Islet of Langerhans (tissue), 1 donor: ENCODE measurements at regions not wholly inside any gene's neighbourhood (a gene's known extent, or its start where the extent isn't known, plus 50 kb on each side); places are given as distances from the start of the nearest gene placed in this dataset.
"Not testable (repeated sequence)": the region's sequence is repeated elsewhere in the genome, so short reads cannot be mapped to it uniquely, and the experiment has no call there.

Source experiments
- FAIRE-seq: peaks from one replicate; lab custom pipeline; 2011; peaks lifted over from hg19 to GRCh38; lab: Jason Lieb, UNC

DNA sequence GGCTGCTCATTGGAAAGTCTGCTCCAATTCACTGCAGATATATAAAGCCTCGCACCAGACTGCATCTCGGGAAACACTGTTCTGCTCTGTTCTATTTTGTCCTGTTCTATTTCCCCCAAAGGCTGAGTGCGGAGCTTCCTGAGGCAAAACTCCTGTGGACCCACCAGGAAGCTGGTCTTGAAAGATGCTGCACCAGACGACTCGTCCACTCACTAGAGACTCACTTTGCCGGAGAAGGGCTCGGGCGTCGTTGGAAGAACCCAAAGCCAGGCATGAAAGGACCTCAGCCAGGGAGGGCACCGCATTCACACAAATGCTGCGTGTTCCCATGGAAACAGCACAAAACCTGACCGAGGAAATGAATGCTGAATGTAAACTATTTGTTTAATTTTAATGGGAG is 331.2 kb upstream of the SFSWAP start:
- FAIRE-seq = no peak

DNA sequence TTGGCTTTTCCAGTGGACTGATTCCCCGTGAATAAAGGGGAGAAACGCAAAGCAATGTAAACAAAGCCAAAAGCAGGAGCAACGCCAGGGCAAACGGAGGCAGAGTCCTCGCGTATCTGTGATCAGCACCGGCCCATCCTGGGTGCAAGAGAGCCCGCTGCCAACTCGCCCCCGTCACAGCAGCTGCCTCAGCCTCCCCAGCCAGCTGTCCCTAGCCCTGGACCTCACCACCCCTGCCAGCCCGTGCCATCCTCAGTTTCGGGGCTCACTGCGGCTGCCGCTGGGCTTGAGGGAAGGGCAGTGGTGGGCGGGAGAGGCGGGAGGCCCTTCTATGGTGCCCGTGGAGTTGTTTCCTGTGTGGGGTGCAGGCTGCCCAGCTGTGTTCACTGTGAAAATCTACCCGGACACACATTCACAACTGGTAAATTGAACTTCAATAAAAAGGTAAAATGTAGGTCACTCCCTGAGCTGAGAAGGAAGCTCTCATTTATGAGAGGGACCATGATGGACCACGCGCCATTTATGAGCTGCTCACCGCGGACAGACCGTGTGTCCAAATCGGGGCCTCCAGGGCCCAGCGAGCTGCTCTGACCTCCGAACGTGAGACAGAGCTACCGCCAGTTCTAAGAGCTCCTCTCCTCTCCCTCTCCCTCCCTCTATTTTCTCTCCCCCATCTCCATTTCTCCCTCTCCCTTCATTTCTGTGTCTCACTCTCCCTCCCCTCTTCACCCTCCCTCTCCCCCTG is 330.5 kb upstream of the SFSWAP start:
- no peak for FAIRE-seq

DNA sequence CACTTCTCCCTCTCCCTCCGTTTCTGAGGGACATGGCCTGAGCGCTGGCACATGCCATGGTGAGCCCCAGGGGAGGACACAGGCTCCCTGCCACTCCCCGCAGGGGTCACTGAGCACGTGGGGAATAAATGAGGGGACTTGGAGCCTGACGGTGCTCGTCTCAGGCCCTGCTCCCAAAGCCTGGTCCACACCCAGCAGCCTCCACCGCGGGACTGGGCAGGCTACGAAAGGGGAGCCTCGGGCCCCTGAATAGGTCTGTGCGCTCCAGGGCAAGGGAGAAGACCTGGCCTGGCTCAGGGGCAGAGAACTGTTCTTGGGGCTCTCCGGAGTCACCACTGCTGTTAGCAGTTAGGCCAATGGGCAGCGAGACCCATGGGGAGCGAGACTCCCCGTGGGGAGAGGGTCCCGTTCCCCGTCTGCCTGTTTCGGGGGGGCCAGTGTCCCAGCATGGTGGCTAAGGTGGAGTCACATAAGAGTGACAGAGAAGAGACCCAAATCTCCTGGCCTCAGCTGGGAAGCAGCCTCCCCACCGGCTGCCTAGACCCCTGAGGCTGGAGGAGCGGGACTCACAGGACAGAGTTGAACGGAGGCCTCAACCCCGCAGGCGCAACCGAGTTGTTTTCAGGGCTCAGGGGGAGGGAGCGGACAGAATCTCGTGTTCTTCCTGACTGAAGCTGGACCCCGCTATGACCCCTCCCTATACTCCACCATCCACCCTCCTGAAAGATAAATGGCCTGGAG is 329.8 kb upstream of the SFSWAP start:
- FAIRE-seq = no peak

DNA sequence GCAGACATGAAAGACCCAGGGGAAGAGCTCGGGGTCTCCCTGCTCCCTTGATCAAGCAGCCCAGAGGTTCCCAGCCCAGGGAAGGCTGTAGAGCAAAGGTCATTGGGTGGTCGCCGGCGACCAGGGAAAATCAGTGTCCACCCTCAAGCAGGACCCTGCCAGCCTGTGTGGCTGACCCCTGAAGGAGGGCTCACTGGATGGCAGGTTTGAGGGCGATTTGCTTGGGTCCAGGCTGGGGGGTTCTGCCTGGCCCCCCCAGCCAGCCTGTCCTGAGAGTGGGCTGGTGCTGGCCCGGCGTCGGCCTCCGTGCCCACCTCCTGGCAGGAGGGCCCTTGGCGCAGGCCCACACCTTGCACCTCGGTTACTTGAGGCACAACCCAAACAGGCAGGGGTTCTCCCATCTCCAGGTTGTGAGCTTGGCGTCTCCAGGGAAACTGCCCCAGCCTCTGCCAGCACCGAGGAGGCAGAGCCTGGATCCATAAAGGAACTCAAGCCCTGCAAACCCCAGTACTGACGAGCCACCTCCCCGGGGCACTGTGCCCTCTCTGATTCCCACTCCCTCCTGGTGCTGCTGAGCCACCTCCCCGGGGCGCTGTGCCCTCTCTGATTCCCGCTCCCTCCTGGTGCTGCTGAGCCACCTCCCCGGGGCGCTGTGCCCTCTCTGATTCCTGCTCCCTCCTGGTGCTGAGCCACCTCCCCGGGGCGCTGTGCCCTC is 329.0 kb upstream of the SFSWAP start:
- no peak for FAIRE-seq

DNA sequence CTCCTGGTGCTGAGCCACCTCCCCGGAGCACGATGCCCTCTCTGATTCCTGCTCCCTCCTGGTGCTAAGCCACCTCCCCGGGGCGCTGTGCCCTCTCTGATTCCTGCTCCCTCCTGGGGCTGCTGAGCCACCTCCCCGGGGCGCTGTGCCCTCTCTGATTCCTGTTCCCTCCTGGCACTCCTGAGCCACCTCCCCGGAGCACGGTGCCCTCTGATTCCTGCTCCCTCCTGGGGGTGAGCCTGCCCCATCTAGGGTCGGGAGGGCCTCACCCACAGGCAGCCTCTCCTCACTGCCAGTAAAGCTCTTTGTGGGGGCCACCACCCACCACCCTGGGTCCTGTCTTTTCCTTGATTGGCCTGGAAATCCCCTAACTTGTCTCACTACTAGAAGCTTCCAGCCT is 327.6 kb upstream of the SFSWAP start:
- no peak for FAIRE-seq

DNA sequence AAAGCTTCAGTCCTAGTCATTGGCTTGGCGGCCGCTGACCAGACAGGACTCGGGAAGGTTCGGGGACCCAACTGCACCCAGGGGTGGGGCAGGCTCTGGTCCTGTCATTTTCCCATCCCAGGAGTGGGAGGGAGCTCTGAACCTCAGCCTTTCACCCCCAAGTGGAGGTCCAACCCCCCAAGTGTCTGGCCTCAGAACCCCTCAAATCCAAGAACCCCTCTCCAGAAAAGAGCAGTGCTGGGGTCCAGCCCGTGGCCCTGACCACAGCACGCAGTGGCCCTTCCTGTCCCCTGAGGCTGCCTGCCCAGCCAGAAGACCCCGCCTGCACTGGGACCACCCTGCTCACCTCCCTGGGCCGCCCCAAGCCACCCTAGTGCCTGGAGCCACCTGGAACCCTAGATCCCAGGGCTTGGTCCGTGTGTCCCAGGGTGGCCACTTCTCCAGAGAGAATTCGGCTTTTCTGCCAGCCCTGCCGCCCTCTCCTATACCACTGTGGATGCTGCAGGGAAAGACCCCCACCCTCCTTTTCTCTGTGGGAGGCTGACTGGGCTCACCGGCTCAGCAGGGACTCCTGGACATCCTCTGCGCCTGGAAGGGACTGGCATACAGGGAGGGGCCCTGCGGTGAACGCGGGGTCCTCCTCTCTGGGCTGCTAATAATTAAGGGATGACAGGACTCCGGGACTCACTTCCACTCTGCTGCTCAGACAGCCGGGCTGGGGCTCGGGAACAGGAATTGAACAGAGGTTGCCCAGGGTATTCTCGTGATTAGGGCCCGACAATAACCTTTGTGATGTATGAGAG is 326.9 kb upstream of the SFSWAP start:
- no peak for FAIRE-seq

DNA sequence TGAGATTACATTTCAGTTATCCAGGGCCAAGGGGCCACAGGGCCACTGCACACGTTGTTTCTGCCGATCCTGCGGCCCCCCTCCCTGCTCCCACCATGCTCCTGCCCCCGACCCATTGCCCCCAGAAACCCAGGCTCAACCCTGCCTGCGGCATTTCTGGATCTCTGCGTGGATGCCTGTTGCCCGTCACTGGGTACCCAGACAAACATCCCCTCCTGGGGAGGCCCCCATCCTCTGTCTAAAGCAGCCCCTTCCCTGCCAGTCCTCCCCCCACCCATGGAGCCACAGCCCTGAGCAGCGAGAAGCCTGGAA is 326.4 kb upstream of the SFSWAP start:
- FAIRE-seq = no peak

DNA sequence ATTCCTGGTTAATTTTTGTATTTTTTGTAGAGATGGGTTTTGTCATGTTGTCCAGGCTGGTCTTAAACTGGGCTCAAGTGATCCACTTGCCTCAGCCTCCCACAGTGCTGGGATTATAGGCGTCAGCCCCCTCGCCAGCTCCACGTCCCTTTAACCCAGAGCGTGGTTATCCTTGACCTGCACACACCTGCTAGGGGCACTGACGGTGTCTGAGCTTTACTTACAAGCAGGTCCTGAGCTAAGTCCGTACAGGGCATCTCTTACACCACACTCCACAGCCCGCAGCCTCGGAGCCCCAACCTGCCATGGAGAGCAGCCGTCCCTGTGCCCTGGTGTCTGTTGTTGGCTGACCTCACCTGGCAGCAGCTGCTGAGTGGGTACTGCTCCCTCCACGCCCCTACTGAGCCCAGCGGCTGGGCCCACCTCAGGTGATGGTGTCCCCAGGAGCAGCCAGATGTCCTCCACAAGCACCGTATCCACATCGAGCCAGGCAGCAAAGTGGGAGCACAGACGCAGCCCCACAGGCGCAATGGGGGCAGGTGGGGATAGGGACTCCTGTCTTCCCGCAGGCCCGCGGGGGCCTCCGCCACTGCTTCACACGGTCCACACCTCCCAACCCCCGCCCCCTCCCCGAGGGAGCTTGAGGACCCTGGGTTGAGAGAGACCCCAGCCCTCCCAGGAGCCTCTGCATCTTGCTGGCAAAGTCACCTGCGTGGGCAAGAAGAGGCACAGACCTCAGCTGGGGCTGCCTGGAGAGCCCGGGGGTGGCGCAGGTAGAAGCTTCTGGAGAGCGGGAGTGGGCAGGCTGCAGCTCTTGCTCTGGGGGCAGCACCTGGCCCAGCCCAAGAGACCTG is 325.4 kb upstream of the SFSWAP start:
- FAIRE-seq = no peak

DNA sequence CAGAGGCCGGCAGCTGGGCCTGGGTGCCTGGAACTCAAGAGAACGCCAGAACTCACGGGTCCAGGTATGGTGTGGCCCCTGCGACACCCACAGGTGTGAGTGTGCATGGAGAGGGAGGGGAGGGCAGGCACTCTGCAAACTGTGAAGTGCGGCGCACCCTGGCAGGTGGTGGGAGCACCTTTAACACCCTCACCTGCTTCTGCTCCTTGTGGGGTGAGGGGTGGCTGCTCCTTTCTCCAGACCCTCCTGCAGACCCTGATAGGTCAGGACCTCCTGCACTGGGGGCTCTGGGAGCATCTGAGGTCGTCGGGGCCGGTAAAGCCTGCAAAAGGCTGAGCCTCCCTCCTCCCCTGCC is 324.7 kb upstream of the SFSWAP start:
- no peak for FAIRE-seq

DNA sequence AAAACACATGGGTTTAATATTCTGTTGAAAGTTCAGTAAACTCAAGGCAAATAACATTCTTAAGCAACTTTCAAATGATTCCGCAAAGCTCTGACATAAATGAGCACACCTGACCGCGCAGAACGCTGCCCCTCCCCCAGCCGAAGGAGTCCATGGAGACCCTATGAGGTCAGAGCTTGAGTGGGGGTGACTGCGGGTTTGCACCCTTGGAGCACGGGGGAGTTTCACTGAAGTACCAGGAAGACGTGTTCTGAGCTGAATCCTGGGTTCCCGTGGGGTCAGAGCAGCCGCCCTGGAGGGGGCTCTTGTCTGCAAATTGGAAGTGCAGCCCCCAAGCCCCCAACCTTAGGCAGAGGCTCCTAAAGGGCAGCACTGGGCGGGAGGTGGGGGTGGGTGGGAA is 324.1 kb upstream of the SFSWAP start:
- FAIRE-seq = no peak

DNA sequence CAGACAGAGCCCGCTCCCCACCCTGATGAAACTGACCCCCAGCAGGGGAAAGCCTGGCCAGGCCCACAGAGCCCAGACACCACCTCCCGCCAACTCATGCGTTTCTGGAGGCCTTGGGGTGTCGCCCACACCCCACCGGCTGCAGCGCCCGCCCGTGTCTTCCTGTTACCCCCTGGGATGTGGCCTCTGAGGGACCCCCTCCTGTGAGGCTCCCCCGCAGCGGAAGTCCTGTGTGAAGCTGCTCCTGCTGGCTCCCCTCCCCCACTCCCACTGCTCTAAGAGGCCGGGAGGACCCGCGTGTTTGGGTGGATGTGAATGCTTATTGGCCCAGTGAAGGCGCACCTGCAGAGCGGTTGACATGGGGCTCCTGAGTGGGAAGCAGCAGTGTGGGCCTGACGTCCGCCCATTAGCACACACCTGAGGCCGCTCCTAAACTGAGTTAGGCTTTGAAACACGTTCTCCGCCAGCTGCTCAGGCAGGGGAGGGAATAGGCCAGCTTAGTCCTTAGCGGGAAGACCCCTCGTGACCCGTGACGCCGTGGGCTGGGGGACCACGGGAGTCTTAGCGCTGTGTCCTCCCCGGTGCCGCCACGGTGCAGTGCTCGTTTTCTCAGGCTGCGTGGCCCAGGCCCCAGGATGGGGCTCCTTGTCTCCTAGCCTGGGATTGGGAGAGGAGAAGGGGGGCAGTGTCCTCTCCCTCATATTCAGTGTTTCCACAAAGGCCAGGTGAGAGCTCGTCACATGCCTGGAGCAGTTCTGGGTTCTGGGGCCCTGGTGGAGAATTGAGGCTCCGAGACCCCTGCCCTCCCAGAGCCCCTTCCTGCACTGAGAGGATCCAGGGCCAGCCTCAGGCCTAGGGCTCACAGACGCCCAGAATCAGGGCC is 323.4 kb upstream of the SFSWAP start:
- no peak for FAIRE-seq

DNA sequence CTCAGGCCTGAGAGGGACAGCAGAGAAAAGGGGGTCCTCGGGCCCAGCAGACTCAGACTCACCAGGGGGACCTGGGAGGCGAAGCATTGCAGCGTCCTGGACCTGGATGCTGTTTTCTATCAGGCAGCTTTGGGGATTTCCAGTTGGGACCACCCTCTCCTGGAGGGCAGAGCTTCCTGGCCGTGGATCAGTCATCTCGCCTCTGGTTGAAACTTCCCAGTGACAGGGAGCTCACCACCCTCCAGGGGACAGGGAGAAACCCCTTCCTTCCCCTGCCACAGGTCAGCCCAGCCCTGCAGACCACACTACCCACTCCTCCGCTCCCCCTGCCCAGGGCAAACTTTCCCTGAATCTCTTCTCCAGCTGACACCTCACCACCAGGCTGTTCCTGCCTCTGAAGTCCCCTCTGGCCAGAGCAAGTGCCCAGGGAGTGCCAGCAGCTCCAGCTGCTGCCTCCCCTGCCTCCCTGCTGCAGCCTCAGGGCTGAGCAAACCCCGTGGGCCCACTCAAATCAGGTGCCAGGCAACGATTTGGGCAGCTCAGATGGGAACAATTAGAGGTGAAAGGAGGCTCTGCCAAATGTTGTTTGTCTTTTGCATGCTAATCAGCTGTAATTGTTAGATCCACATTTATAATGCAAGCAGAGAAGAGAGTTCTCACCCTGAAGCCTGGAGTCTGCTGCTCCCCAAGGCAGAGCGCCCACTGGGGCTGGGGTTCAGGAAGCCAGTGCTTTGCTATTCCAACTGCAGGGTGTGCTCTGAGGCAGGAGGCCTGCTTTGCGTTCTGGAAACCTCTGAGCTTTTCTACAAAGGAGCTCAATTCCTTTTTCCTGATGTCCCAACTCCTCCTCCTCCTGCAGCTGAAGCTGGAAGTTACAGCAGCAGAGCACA is 322.5 kb upstream of the SFSWAP start:
- FAIRE-seq = not testable (repeated sequence)

DNA sequence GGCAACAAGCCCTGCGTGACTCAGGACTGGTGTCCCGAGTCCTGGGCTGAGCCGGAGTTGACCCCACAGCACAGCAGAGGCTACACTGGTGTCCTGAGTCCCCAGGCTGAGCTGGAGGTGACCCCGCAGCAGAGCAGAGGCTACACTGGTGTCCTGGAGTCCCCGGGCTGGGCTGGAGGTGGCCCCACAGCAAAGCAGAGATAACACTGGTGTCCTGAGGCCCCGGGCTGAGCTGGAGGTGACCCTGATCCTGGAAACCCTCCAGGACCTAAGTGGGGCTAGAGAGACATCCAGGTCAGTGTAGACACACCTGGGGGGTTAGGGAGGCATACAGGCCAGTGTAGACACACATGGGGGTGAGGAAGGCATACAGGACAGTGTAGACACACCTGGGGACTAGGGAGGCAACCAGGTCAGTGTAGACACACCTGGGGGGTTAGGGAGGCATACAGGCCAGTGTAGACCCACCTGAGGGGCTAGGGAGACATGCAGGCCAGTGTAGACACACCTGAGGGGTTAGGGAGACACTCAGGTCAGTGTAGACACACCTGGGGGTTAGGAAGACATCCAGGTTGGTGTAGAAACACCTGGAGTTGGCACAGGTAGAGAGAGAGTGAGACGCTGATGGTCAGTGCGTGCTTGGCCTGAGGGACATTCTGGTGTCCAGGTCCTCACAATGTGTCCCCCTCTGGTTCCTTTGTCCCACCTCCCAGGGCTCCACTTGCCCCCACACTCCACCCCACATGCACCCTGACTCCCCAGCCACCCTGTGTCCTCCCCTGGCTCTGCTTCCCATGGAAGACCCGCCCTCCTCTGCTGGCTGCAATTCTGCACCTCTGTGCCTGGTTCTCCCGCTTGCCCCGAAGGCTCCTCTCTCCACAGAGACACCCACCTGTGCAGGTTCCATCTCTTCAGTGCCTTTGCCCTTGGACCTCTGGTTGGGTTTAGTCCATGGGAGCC is 321.6 kb upstream of the SFSWAP start:
- no peak for FAIRE-seq

DNA sequence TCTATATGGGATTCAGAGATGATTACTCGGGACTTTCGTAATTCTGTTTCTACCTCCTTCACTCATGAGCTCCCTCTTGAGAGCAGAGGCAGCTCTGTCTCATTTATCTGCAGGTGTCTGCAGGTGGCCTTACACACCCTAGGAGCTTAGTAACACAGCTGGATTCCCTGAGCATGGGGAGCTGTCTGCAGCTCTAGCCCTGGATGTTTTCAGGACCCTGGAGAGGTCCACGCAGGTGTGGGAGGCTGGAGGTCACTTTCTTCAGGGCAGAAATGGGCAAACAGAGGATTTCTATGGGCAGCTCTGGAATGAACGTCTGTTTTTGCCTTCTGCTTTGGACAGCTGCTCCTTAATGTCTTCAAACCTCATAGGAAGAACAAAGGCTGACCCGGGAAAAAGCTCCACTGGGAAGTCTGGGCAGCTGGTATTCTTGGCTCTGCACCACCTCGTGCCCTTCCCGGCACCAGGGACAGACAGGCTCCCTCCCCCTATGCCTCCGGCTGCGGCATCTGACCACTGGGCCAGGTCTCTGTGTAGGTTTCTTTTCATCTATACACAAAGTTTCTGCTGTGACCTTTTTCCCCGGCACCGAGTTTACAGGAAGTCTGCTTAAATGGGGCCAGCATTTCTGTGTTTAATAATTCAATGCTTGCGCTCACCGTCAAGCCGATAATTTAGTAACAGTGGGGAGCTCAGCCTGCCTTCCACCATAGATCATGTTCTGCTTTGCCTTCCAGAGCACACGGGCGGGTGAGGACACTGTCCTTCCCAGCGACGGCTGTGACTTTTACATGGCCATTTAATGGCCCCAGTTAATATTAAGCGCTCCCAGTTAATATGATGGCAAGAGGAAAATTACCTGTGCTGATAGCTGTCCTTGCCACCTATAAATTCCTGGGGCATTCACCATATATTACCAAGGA is 320.2 kb upstream of the SFSWAP start:
- no peak for FAIRE-seq

DNA sequence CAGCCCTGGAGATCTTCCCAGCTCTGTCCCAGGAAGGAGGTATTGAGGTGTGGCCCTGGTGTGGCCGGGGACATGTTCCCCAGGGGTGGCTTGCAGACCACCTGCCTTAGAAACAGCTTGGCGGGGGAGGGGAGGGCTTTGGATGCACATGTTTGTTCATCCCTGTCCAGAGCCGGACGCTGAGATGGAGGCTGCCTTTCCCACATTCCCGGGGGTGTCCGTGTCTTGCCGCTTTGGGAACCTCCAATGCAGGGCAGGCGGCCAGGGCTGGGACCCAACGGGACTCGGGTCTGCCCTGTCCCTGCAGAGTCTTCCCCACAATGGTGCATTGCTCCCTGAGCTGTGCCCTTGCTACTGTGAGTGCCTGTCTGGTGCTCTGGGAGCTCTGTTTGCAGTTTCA is 319.5 kb upstream of the SFSWAP start:
- FAIRE-seq = no peak

DNA sequence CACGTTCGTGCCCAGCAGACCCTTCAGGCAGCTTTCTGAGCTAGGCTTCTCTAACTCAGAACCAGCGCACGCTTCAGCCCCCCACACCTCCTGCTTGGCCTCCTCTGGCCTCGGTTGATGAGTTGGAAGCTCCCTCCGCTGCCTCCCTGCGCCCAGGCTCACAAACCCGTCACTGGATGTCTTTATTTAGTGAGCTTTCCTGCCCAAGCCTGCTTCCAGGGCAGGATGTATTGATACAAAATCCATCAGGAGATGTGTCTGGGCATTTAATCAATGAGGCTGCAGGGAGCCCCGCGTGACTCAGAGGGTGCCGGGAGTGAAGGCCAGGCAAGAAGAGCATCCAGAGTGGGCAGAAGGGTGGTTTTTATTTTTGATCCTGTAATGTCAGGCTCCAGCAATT is 316.1 kb upstream of the SFSWAP start:
- FAIRE-seq = not testable (repeated sequence)

DNA sequence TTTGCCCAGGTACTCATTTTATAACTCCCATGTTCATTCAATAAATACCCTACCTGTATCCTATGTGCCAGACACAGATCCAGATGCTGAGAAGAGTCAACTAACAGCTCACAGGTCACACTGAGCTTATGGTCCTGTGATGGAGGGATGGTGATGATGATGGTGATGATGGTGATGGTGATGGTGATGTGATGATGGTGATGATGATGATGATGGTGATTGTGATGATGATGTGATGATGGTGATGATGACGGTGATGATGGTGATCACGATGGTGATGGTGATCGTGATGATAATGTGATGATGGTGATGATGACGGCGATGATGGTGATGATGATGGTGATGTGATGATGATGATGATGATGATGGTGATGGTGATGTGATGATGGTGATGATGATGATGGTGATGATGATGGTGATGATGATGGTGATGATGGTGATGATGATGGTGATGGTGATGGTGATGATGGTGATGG is 315.6 kb upstream of the SFSWAP start:
- not testable (repeated sequence) for FAIRE-seq
